ENCODE measurements at regions not wholly inside any gene's neighbourhood (a gene's known extent, or its start where the extent isn't known, plus 50 kb on each side); places are given as distances from the start of the nearest gene placed in this dataset.
"Not testable (repeated sequence)": the region's sequence is repeated elsewhere in the genome, so short reads cannot be mapped to it uniquely, and the experiment has no call there.

GRCh38 chr2:133641942-133642725 lies 73.9 kb upstream of the NCKAP5 start (continued):
- TF ChIP-seq CSRNP3 (CRISPR knock-in tag; IDR thresholded peaks at IDR 0.05) (no peak), TOX (CRISPR knock-in tag; IDR thresholded peaks at IDR 0.05; ENCODE audit: borderline replicate concordance) (no peak), ZFP30 (CRISPR knock-in tag; IDR thresholded peaks at IDR 0.05) (no peak), ZNF565 (CRISPR knock-in tag; conservative IDR thresholded peaks at IDR 0.05; ENCODE audit: low read depth) (no peak)
- TF ChIP-seq, protein P1, sequence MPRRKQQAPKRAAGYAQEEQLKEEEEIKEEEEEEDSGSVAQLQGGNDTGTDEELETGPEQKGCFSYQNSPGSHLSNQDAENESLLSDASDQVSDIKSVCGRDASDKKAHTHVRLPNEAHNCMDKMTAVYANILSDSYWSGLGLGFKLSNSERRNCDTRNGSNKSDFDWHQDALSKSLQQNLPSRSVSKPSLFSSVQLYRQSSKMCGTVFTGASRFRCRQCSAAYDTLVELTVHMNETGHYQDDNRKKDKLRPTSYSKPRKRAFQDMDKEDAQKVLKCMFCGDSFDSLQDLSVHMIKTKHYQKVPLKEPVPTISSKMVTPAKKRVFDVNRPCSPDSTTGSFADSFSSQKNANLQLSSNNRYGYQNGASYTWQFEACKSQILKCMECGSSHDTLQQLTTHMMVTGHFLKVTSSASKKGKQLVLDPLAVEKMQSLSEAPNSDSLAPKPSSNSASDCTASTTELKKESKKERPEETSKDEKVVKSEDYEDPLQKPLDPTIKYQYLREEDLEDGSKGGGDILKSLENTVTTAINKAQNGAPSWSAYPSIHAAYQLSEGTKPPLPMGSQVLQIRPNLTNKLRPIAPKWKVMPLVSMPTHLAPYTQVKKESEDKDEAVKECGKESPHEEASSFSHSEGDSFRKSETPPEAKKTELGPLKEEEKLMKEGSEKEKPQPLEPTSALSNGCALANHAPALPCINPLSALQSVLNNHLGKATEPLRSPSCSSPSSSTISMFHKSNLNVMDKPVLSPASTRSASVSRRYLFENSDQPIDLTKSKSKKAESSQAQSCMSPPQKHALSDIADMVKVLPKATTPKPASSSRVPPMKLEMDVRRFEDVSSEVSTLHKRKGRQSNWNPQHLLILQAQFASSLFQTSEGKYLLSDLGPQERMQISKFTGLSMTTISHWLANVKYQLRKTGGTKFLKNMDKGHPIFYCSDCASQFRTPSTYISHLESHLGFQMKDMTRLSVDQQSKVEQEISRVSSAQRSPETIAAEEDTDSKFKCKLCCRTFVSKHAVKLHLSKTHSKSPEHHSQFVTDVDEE (CRISPR knock-in tag; IDR thresholded peaks at IDR 0.05): no peak

DNA sequence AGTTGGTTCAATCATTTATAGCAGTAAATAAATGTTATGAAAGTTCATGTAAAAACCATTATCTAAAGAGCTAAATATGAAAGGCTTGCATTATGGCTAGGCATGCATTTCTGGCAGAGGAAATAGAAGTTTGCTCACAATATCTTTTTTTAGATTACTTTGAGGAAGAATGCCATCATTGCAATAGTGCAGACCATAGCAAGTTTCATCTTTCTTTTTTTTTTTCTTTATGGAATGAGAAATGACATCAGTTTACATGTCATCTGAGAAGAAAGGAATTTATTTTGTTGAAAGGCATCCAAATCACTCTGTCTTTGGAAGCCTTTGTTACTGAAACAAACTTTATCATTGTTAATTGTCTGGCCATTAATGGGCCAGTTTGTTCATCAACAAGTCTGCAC lies 74.5 kb upstream of the NCKAP5 start:
- ATAC-seq: no peak; the same call in 2 of the 3 replicates
- peak; percentile 78 for TF ChIP-seq ISL1 (CRISPR knock-in tag; IDR thresholded peaks at IDR 0.05)
- TF ChIP-seq, protein P2, sequence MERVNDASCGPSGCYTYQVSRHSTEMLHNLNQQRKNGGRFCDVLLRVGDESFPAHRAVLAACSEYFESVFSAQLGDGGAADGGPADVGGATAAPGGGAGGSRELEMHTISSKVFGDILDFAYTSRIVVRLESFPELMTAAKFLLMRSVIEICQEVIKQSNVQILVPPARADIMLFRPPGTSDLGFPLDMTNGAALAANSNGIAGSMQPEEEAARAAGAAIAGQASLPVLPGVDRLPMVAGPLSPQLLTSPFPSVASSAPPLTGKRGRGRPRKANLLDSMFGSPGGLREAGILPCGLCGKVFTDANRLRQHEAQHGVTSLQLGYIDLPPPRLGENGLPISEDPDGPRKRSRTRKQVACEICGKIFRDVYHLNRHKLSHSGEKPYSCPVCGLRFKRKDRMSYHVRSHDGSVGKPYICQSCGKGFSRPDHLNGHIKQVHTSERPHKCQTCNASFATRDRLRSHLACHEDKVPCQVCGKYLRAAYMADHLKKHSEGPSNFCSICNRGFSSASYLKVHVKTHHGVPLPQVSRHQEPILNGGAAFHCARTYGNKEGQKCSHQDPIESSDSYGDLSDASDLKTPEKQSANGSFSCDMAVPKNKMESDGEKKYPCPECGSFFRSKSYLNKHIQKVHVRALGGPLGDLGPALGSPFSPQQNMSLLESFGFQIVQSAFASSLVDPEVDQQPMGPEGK (CRISPR knock-in tag; IDR thresholded peaks at IDR 0.05; ENCODE audit: borderline replicate concordance): no peak

GRCh38 chr2:133643863-133644262 lies 75.6 kb upstream of the NCKAP5 start:
- no peak for ATAC-seq
- TF ChIP-seq, protein P3, sequence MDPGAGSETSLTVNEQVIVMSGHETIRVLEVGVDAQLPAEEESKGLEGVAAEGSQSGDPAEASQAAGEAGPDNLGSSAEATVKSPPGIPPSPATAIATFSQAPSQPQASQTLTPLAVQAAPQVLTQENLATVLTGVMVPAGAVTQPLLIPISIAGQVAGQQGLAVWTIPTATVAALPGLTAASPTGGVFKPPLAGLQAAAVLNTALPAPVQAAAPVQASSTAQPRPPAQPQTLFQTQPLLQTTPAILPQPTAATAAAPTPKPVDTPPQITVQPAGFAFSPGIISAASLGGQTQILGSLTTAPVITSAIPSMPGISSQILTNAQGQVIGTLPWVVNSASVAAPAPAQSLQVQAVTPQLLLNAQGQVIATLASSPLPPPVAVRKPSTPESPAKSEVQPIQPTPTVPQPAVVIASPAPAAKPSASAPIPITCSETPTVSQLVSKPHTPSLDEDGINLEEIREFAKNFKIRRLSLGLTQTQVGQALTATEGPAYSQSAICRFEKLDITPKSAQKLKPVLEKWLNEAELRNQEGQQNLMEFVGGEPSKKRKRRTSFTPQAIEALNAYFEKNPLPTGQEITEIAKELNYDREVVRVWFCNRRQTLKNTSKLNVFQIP (CRISPR knock-in tag; IDR thresholded peaks at IDR 0.05; ENCODE audit: borderline replicate concordance, low read depth): no peak

DNA sequence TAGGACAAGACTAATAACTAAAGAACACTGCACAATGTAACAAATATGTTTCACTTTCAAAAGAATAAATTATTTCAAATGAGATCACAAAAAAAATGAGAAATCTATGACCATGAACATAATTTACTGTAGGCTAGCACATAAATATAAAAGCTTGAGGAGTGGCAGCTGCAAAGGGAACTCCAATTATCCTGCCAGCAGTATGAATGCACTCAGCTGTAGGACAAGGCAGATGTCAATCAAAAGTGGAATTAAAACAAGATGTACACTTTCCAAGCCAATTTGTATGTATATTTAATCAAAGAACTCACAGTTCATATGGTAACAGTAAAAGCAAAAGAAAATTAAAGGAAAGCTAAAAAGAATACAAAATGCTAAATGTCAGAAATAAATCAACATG lies 76.6 kb upstream of the NCKAP5 start:
- no peak for ATAC-seq
- no peak for TF ChIP-seq ZNF70 (CRISPR knock-in tag; IDR thresholded peaks at IDR 0.05)
- TF ChIP-seq TCF4 (CRISPR knock-in tag; IDR thresholded peaks at IDR 0.05; ENCODE audit: borderline replicate concordance): no peak
- no peak for TF ChIP-seq CSRNP3 (CRISPR knock-in tag; IDR thresholded peaks at IDR 0.05)
- TF ChIP-seq ESRRG (CRISPR knock-in tag; IDR thresholded peaks at IDR 0.05): no peak
- TF ChIP-seq, protein P1 (CRISPR knock-in tag; IDR thresholded peaks at IDR 0.05): no peak
- TF ChIP-seq ISL1 (CRISPR knock-in tag; IDR thresholded peaks at IDR 0.05): no peak

DNA sequence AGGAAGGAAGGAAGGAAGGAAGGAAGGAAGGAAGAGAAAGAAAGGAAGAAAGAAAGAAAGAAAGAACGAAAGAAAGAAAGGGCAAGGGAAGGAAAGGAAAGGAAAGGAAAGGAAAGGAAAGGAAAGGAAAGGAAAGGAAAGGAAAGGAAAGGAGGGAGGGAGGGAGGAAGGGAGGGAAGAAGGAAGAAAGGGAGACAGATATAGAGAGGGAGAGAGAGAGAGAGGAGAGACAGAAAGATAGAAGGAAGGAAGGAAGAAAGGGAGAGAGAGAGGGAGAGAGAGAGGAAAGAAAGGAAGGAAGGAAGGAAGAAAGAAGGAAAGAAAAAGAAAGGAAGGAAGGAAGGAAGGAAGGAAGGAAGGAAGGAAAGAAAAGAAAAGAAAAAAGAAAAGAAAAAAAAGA lies 79.1 kb upstream of the NCKAP5 start:
- ATAC-seq: not testable (repeated sequence)

Measured in SK-N-SH treated with all-trans-retinoic acid at 6 μM for 48 hours (cell line).